GM18508 (cell line): ENCODE measurements at regions not wholly inside any gene's neighbourhood (a gene's known extent, or its start where the extent isn't known, plus 50 kb on each side); places are given as distances from the start of the nearest gene placed in this dataset.

ENCODE experiments used
- ATAC-seq: cut with Tn5 transposase; IDR thresholded peaks from one replicate; pipeline ENCODE4 v1.9.1; 2021; ENCODE audit warnings: moderate number of reproducible peaks; ENCODE audit not compliant: insufficient read depth, unreplicated experiment

- ATAC-seq = no peak
Observed at GRCh38 chr13:84443463-84443862, 561.2 kb upstream of the SLITRK1 start.

- no peak for ATAC-seq
Observed at GRCh38 chr13:84439108-84439507, 556.8 kb upstream of the SLITRK1 start.

DNA sequence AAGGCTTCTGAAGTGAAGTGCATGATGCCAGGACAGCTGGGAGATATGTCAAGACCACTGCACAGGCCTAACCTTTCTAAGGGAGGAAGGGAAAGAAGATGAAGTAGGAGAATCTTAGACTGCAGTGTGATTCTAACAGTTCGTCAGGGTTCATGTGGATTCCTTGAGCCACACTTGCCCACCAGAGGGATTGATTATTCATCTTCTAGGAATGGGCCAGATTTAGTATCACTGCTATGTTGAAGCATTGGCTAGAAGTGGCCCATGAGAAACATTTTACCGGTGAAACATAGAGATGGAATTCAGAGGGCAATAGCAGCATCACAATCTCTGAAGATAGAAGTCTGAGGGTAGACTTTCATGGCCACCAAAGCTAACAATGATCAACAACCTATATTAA lies 550.8 kb upstream of the SLITRK1 start:
- ATAC-seq = no peak

- no peak for ATAC-seq
Observed at GRCh38 chr13:84431646-84432045, 549.4 kb upstream of the SLITRK1 start.

GRCh38 chr13:84430446-84430845 lies 548.2 kb upstream of the SLITRK1 start:
- ATAC-seq = no peak

DNA sequence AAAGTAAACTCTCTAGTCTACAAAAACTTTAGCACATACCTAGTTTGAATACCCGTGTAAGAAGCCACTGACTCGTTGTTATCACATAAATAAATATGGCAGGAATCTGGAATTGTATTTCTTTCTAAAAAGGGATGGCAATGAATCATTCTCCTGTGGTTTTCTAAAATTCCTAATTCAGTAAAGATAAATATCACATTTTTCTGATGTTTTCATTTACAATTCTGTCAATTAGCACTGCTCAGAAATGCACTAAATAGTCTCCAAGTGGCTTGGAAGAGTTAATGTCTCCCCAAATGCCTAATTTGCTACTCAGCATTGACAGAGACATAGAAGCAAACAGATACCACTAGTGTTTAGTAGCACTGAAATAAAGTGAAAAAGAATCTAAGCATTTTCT lies 547.7 kb upstream of the SLITRK1 start:
- no peak for ATAC-seq

DNA sequence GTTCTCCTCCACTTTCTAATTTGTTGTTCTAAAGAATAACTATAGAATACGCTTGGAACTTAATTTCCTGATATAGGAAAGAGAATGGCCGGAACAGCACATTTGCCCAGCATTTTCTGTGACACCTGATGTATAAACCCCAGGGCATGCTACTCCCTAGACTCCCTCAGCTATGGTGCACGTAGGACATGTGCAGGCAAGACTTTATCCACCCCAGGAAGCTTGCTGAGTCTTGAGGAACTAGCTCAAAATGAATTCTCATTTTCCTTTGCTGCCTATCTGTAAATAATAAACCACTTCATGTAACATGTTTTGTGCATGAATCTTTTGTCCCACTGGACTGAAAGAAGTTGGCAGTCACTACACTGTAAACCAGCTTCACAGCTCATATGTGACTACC lies 535.8 kb upstream of the SLITRK1 start:
- no peak for ATAC-seq

DNA sequence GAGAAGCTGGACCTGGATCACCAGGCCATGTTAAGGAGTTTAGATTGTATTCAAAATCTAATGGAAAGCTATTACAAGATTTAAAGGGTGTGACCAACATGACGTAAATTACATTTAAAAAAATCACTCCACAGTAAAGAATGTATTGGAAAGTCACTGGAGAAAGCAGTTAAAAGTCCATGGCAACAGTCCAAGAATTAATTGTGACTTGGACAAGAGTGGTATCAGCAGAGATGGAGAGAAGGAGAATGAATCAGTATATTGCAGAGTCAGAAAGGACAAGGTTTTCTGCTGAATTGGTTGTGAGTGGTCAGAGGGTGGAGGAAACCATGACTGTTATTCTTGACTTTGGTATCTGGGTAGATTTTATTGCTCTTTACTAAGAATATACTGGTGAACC lies 535.1 kb upstream of the SLITRK1 start:
- no peak for ATAC-seq

- no peak for ATAC-seq
Observed at GRCh38 chr13:84413016-84413415, 530.7 kb upstream of the SLITRK1 start.

GRCh38 chr13:84405286-84405685 lies 523.0 kb upstream of the SLITRK1 start:
- ATAC-seq = no peak

- ATAC-seq = no peak
Observed at GRCh38 chr13:84400706-84401105, 518.4 kb upstream of the SLITRK1 start.

- ATAC-seq = no peak
Observed at GRCh38 chr13:84399320-84400085, 517.2 kb upstream of the SLITRK1 start.

GRCh38 chr13:84393981-84394625 lies 511.8 kb upstream of the SLITRK1 start:
- ATAC-seq = no peak

DNA sequence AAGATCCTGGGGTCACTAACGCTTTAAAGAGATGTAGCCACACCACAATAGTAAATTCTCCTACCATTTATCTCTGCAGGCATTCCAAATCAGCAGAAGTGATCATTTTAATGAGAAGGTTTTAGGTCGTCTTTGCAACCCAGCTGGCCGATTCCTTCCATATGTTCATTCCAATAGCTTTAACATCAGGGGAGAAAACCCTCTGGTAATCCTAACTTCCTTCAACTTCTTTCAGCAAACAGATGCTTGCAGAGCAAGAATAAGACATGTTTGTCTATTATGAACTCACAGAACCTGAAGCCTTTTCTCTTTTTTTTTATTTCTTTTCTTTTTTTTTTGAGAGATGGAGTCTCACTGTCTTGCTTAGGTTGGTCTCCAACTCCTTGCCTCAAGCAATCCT lies 498.6 kb upstream of the SLITRK1 start:
- ATAC-seq = no peak

DNA sequence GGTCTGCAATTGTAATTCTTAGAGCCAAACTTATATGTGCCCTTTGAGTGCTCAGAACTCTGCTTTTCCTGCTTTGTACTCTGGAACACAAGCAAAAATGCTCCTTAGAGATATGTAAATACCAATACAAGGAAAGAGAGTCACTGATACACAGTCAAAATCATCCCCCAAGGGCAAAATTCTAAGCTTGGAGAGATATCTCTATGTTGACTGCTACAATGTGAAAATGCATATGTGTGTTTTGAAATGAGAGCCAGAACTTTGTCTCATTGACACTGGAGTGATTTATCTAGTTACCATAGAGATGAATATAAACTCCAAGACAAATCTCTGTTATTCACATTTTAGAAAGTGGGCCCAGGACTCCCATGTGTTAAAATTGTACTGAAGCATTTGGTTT lies 494.8 kb upstream of the SLITRK1 start:
- no peak for ATAC-seq

DNA sequence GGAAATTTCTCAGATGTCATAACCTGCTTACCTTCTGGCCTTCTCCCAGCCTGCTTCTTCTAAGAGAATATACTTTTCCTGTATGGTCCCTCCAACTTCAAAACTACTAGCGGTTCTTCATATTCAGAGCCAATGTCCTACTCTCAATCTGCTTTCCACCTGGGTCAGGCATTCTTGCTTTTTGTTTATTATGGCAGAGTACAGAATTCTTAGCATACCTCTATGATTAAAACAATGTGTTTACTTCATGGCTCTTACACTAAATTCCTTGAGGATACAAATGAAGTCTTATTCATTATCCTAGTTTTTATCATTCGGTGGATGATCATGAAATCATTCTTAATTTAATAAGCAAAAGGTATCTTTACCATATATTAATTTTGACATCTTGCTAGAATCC lies 484.2 kb upstream of the SLITRK1 start:
- no peak for ATAC-seq

DNA sequence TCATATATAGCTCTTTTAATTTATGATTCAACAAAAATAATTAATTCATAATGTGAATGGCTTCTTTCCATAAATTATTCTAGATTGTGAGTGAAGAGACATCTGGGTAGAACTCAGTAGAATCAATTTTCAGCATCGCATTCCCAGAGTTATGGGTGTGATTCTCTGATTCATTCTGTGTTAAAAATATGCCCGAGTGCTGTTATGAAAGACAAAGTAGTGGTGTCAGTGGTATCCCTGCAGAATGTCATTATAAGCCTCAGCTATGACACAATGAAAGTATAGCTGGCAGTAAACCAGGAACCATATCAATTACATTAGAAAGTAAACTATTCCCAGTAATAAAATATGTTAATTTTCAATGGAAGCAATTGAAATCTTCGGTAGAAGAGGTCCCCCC lies 480.5 kb upstream of the SLITRK1 start:
- no peak for ATAC-seq

DNA sequence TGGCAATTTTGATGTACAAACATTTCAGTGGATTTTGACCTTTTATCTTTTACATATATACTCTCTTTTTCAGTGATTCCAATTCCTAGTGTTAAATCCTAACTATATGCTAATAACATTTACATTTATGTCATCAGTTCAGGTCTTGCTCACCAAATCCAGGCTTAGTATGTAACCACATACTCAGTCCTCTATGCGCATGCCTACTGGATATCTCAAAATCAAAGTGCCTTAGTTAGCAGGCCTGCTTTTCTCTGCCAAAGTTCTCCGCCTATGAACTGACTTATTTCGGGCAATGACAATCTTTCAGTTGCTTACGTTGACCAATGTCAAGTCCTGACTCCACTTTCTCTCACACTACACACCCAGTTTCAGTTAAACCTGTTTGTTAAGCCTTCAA lies 478.5 kb upstream of the SLITRK1 start:
- ATAC-seq = no peak

DNA sequence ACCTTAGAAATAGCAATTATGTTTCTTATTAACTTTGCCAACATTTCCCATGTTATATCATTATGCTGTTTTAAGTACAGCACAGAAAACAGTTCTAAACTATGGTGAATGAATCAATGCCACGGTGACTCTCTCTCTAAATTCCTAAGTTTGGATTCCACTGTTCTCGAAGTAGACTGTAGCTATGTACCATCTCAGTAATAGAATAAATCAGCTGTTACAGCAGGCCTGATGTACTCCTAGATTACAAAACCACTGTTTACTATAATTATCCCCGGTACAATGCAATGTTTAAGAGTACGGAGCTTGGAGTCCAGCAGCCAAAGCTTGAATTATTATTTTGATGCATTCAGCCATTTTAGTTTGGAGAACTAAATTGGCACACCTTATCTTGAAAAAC lies 476.3 kb upstream of the SLITRK1 start:
- ATAC-seq = no peak

GRCh38 chr13:84352946-84353345 lies 470.7 kb upstream of the SLITRK1 start:
- no peak for ATAC-seq

- no peak for ATAC-seq
Observed at GRCh38 chr13:84339456-84339855, 457.2 kb upstream of the SLITRK1 start.

DNA sequence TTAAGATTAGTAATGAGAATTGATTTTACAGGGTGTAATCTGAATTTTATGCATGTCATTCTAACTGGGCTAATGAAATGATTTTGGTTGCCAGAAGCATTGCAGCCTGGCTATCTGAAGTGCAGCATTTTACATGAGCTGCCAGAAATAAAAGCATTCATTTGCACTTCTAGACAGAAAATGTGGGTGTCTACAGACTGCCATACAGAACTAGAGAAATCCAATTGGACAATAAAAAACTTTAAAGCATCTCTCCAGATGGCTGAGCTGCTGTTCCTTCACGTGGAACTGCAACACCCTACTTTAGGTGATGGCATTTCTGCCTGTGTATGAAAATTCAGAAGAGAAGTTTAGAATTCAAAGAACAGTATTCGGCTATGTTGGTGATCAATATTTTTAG lies 450.1 kb upstream of the SLITRK1 start:
- no peak for ATAC-seq
